GM19023 (cell line): ENCODE measurements at regions not wholly inside any gene's neighbourhood (a gene's known extent, or its start where the extent isn't known, plus 50 kb on each side); places are given as distances from the start of the nearest gene placed in this dataset.
"Not testable (repeated sequence)": the region's sequence is repeated elsewhere in the genome, so short reads cannot be mapped to it uniquely, and the experiment has no call there.

ENCODE experiments used
- ATAC-seq: cut with Tn5 transposase; IDR thresholded peaks from one replicate; pipeline ENCODE4 v1.9.1; 2021; ENCODE audit warnings: mild to moderate bottlenecking, moderate library complexity; ENCODE audit not compliant: unreplicated experiment

DNA sequence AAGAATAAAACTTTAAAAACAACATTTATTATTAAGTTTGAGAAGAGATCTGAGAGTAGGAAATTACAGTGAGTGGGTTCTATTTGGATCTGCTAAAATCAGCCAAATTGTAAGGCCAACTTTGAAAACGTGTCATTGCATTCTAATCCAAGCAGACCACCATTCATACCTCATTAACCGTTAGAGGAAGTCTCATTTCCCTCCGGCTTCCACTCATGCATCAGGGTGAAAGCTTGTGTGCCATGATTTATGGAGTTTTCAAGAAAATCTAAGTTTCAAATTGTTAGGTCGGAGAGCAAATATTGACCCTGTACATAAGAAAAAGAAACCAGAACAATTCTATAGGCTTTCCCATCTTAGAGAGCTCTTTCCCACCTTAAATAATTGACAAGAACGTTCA is 166.6 kb upstream of the NRG3 start:
- ATAC-seq = no peak

DNA sequence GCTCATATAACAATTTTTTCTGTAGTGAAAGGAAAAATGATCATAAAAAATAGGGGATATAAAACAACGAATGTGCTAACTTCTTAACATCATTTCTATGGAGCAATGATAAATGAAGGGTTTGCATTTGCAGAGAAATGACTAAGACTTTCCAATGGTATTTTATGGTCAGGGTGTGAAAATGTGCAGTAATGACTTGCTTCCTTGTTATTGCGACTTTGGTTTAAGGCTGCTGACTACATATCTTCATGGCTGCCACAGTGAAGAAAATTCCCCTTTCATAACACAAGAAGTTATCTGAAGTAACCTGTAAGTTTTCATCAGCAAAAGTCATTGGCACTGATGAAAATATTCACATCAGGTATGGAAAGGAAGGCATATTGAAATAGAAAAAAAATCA is 166.1 kb upstream of the NRG3 start:
- no peak for ATAC-seq

DNA sequence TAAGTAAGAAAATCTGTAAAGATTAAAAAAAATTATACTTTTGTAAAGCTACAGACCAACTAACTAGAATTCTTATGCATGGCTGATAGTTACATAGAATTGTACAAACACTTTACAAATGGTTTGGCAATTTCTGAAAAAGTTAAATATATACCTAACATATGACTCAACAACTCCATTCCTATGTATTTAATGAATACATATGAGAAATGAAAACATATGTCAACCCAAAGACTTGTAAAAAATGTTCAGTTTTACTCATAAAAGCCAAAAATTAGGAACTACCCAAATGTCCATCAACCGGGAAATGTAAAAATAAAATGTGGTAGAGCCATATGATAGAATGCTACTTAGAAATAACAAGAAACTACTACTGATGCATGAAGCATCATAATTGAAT is 152.6 kb upstream of the NRG3 start:
- no peak for ATAC-seq

- no peak for ATAC-seq
Measured at GRCh38 chr10:81724431-81724830, 150.6 kb upstream of the NRG3 start.

DNA sequence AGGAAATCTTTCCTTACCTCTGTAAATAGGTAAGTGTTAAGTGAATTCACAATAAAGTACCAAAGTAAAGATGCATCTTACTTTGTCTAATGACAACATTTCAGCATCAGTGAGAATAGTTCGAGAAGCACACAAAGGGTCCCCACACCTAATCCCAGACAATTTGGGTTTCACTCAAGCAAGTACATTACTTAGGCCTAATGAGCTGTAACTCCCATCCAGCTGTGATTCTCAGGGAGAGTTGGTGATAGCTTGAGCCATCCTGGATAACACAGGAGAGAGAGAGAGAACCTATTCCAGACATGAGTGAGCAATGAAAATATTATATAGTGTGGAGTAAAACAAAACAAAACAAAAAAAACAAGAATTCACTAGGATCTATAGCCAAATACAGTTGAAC is 149.1 kb upstream of the NRG3 start:
- no peak for ATAC-seq

- no peak for ATAC-seq
Measured at GRCh38 chr10:81728692-81729091, 146.3 kb upstream of the NRG3 start.

GRCh38 chr10:81730891-81731290 is 144.1 kb upstream of the NRG3 start:
- ATAC-seq = no peak

- ATAC-seq = no peak
Measured at GRCh38 chr10:81733542-81733941, 141.5 kb upstream of the NRG3 start.

GRCh38 chr10:81735167-81735566 is 139.8 kb upstream of the NRG3 start:
- ATAC-seq = not testable (repeated sequence)

GRCh38 chr10:81759111-81759510 is 115.9 kb upstream of the NRG3 start:
- no peak for ATAC-seq

- ATAC-seq = no peak
Measured at GRCh38 chr10:81784111-81784597, 90.8 kb upstream of the NRG3 start.

DNA sequence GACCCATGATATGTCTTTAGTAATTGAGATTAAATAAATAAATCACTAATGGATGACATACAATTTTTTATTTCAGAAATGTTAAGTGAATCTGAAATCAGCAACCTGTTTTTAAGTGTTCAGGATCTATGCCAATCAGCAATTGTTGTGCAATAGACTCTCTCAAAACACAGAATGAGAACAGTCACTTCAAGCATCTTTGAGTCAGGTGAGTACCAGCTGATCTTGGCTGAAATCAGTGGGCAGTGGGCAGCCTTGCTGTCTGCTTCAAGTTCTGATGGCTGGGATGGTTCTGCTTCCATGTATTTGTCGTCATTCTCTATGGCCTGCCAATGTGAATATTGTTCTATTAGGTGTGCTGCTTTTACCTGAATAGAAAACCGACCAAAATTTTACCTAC is 82.3 kb upstream of the NRG3 start:
- no peak for ATAC-seq

- ATAC-seq = no peak
Measured at GRCh38 chr10:81806842-81807241, 68.2 kb upstream of the NRG3 start.

DNA sequence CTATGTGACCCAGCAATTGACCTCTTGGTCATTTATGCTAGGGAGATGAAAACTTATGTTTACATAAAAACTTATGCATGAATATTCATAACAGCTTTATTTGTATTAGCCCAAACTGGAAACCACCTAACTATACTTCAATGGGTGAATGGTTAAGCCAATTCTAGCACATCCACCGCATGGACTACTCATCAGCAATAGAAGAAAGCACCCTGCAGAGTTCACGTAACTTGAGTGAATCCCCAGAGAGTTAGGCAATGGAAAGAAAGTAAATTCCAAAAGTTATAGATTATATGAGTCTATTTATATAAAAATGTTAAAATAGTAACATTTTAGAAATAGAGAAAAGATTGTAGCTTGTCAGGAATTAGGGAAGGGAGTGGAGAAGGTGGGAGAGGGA is 60.2 kb upstream of the NRG3 start:
- ATAC-seq = no peak

GRCh38 chr10:81817596-81818170 is 57.3 kb upstream of the NRG3 start:
- no peak for ATAC-seq

DNA sequence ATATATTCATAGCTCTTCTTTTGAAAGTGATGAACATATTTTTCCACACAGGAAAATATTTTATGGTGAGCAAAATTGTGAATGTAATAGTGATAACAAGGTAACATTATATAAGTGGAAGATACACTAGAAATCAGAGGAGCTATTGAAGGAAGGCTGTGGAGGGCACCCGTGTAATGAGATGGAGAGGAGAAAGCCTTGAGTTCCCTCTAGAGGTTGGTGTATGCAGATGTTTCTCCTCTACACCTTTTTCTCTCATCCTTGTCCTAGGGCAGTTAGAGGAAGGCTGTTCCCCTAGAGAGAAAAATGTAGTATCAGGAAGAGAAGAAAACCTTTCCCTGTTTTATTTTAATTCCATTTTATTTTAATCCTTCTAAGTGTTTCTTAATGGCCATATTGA is 54.6 kb upstream of the NRG3 start:
- ATAC-seq = no peak
